GM23338 (cell line): ENCODE measurements at regions not wholly inside any gene's neighbourhood (a gene's known extent, or its start where the extent isn't known, plus 50 kb on each side); places are given as distances from the start of the nearest gene placed in this dataset.

Experiments
- ATAC-seq: fragments of 200-7000 bp; cut with Tn5 transposase; 3 replicates; pipeline ENCODE4 v1.9.1; 2020
- DNase-seq: peaks from one replicate; pipeline ENCODE4 v3.0.0-alpha.2; 2015; ENCODE audit warnings: low spot score
- H2AFZ ChIP-seq: fragments of 200-600 bp; sonication (generic); 2 replicates; pipeline ENCODE4 v1.8.0; 2016; ENCODE audit warnings: antibody characterized with exemption, mild to moderate bottlenecking, moderate library complexity
- H3F3A ChIP-seq: fragments of 200-600 bp; sonication (generic); replicated peaks from 2 replicates; pipeline ENCODE4 v1.8.0; 2017; ENCODE audit warnings: antibody characterized with exemption, mixed run types, low read depth
- H3K27ac ChIP-seq: fragments of 200-600 bp; sonication (generic); 2 replicates; pipeline ENCODE4 v1.6.1; 2016; ENCODE audit warnings: low read depth
- H3K27me3 ChIP-seq: fragments of 200-600 bp; sonication (generic); 2 replicates; pipeline ENCODE4 v1.8.0; 2016; ENCODE audit warnings: mild to moderate bottlenecking, mixed run types, moderate library complexity; ENCODE audit not compliant: insufficient read depth
- H3K36me3 ChIP-seq: fragments of 200-600 bp; sonication (generic); 2 replicates; pipeline ENCODE4 v1.8.0; 2016; ENCODE audit warnings: mild to moderate bottlenecking; ENCODE audit not compliant: insufficient read depth
- H3K4me1 ChIP-seq: fragments of 200-600 bp; sonication (generic); 2 replicates; pipeline ENCODE4 v1.8.0; 2016; ENCODE audit warnings: mild to moderate bottlenecking, moderate library complexity; ENCODE audit not compliant: insufficient read depth
- H3K4me2 ChIP-seq: fragments of 200-600 bp; sonication (generic); 2 replicates; pipeline ENCODE4 v1.7.1; 2017; ENCODE audit warnings: mixed run types
- H3K4me3 ChIP-seq: fragments of 200-600 bp; sonication (generic); 2 replicates; pipeline ENCODE4 v1.6.1; 2016; ENCODE audit warnings: mixed run types
- H3K79me2 ChIP-seq: fragments of 200-600 bp; sonication (generic); replicated peaks from 2 replicates; pipeline ENCODE4 v1.8.0; 2017; ENCODE audit warnings: mild to moderate bottlenecking; ENCODE audit not compliant: insufficient read depth
- H3K9me2 ChIP-seq: fragments of 200-600 bp; sonication (generic); 2 replicates; pipeline ENCODE4 v1.8.0; 2017; ENCODE audit not compliant: insufficient read depth
- H4K20me1 ChIP-seq: fragments of 200-600 bp; sonication (generic); replicated peaks from 2 replicates; pipeline ENCODE4 v1.8.0; 2017; ENCODE audit warnings: mild to moderate bottlenecking; ENCODE audit not compliant: insufficient read depth
- H3K27ac Mint-ChIP-seq: 2 replicates; pipeline ENCODE4 v1.8.0; 2020; ENCODE audit warnings: inconsistent platforms, mild to moderate bottlenecking, moderate library complexity, mixed read lengths
- H3K27me3 Mint-ChIP-seq: 3 replicates; pipeline ENCODE4 v1.8.0; 2022; ENCODE audit warnings: low read depth, mild to moderate bottlenecking, moderate library complexity, mixed read lengths, inconsistent platforms; ENCODE audit not compliant: insufficient read depth, poor library complexity
- H3K36me3 Mint-ChIP-seq: 3 replicates; pipeline ENCODE4 v1.8.0; 2021; ENCODE audit warnings: low read depth, mild to moderate bottlenecking, inconsistent platforms, moderate library complexity, mixed read lengths
- H3K4me1 Mint-ChIP-seq: 3 replicates; pipeline ENCODE4 v1.8.0; 2020; ENCODE audit warnings: mild to moderate bottlenecking, inconsistent platforms, mixed read lengths
- H3K4me3 Mint-ChIP-seq: 3 replicates; pipeline ENCODE4 v1.8.0; 2021; ENCODE audit warnings: moderate library complexity, mild to moderate bottlenecking, inconsistent platforms, mixed read lengths
- H3K9me3 Mint-ChIP-seq: 3 replicates; pipeline ENCODE4 v1.8.0; 2020; ENCODE audit warnings: moderate library complexity, mild to moderate bottlenecking, inconsistent platforms, mixed read lengths
- CREB1 ChIP-seq: fragments of 250-450 bp; sonication (Bioruptor Pico); IDR thresholded peaks from 2 replicates; pipeline ENCODE4 v1.5.0; 2020; ENCODE audit warnings: low read depth, mild to moderate bottlenecking, moderate library complexity
- EZH2 ChIP-seq: fragments of 200-600 bp; sonication (generic); IDR thresholded peaks from one replicate; pipeline ENCODE4 v1.8.0; 2017; ENCODE audit warnings: antibody characterized with exemption, mild to moderate bottlenecking, low read depth; ENCODE audit not compliant: unreplicated experiment
- EZH2phosphoT487 ChIP-seq: fragments of 200-600 bp; sonication (generic); IDR thresholded peaks from one replicate; pipeline ENCODE4 v1.8.1; 2018; ENCODE audit warnings: antibody characterized with exemption; ENCODE audit not compliant: unreplicated experiment
- JUNB ChIP-seq: IDR thresholded peaks from one replicate; pipeline ENCODE4 v1.6.1; 2016; ENCODE audit warnings: antibody characterized with exemption; ENCODE audit not compliant: unreplicated experiment
- NANOG ChIP-seq: IDR thresholded peaks from 2 replicates; pipeline ENCODE4 v1.6.1; 2016; ENCODE audit warnings: antibody characterized with exemption, borderline replicate concordance
- POLR2AphosphoS5 ChIP-seq: IDR thresholded peaks from 2 replicates; pipeline ENCODE4 v1.6.1; 2016; ENCODE audit warnings: antibody characterized with exemption, low read depth
- STAT1 ChIP-seq: IDR thresholded peaks from one replicate; pipeline ENCODE4 v1.6.1; 2016; ENCODE audit warnings: antibody characterized with exemption; ENCODE audit not compliant: unreplicated experiment
- ZNF114 ChIP-seq: fragments of 250-450 bp; sonication (Bioruptor Pico); IDR thresholded peaks from 2 replicates; pipeline ENCODE4 v1.5.0; 2020; ENCODE audit warnings: mild to moderate bottlenecking, moderate library complexity
- ZNF331 ChIP-seq: fragments of 250-450 bp; sonication (Bioruptor Pico); IDR thresholded peaks from 2 replicates; pipeline ENCODE4 v1.5.0; 2020; ENCODE audit warnings: low read depth, mild to moderate bottlenecking, moderate library complexity
- TF ChIP-seq, protein P1 (sequence below): fragments of 250-450 bp; sonication (Bioruptor Pico); IDR thresholded peaks from 2 replicates; pipeline ENCODE4 v1.5.0; 2020; ENCODE audit warnings: mild to moderate bottlenecking, moderate library complexity
- TF ChIP-seq, protein P2 (sequence below): IDR thresholded peaks from one replicate; pipeline ENCODE4 v1.6.1; 2018; ENCODE audit warnings: antibody characterized with exemption; ENCODE audit not compliant: unreplicated experiment
- TF ChIP-seq, protein P3 (sequence below): IDR thresholded peaks from 2 replicates; pipeline ENCODE4 v1.6.1; 2016; ENCODE audit warnings: antibody characterized with exemption

DNA sequence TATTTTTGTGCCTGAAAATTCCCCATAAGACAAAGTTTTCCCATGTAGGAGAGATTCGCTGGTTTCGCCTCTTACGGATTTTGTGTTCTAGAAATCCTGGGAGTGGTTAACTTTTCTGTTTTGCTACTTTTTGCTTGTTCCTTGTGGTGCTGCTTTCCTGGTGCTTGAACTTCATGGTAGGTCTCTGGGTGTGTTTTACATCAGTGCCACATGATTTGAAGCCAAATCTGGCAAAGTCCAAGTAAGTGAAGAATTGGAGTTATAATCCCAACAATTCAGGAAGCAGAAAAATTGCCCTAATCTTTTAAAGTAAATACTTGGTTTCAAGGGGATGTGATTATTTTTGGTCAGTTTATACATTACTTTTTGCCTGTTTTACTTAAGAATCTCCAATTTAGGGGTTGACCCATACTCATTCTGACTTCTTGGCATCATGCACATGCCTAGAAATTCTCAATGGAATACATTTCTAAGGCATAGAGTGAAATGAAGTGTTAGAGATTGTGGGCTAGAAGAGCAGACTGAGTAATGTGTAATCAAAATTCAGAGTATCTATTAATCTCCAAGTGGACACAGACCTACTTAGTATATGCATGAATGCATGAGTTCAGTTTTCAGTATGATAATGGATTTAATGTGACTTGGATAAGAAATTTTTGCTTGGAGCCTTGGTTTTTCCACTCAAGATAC lies 189.7 kb downstream of the CSNK1G3 start (continued):
- TF ChIP-seq EZH2, result no peak

DNA sequence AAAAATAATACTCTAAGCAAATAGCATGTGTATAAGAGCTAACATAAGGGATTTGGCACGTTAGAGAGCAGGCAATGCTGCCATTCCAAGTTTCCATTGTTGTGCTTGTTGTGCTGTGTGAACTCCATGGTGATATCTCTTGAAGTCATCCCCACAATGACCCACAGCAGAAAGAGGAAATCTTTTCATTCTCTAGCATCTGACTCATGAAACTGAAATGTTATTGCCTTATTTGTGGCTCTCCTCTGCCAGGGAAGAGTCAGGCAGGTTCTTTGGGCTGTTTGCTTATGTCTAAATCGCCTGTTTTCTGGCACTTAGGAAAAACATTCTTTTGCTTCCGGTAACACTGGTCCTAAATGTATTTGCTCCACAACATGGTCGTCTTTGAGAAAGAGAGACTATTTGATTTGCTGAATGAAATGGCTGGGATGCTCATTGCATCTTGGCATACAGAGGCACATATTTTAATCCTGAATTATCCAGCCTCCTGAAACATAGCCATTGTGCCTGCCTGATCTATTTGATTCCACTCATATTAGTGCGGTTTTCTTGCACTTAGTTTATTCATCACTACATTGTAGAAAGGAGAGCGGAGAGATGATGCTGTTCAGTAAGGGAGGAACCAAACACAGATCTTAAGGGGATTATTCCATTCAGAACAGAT lies 188.8 kb downstream of the CSNK1G3 start:
- Mint-ChIP-seq H3K27me3 (no peaks in the 10 kb centered on the region), H3K9me3 (peaks cover 12% of the 10 kb centered on the region; the same call in 2 of the 3 replicates), H3K4me3 (no peak overlapping the region), H3K36me3 (0 out of 3 replicates have a peak, but pooled peaks cover 3% of the 10 kb centered on the region), H3K27ac (no peak overlapping the region), H3K4me1 (no peaks in the 10 kb centered on the region)
- H3K27ac ChIP-seq, result no peak overlapping the region
- H3F3A ChIP-seq, result no peaks in the 10 kb centered on the region
- DNase-seq, result peak; percentile 4
- H3K4me2 ChIP-seq, result no peak overlapping the region
- H3K36me3 ChIP-seq, result no peaks in the 10 kb centered on the region
- no peaks in the 10 kb centered on the region for H3K4me1 ChIP-seq
- H3K9me2 ChIP-seq, result peaks cover 4% of the 10 kb centered on the region
- no peak overlapping the region for H3K4me3 ChIP-seq
- no peaks in the 10 kb centered on the region for H4K20me1 ChIP-seq
- no peak for ATAC-seq
- no peaks in the 10 kb centered on the region for H3K79me2 ChIP-seq
- H3K27me3 ChIP-seq, result no peaks in the 10 kb centered on the region
- H2AFZ ChIP-seq, result peak overlapping the region; percentile 69; the same call in 1 of the 2 replicates
- no peak for TF ChIP-seq STAT1
- TF ChIP-seq, protein P1, sequence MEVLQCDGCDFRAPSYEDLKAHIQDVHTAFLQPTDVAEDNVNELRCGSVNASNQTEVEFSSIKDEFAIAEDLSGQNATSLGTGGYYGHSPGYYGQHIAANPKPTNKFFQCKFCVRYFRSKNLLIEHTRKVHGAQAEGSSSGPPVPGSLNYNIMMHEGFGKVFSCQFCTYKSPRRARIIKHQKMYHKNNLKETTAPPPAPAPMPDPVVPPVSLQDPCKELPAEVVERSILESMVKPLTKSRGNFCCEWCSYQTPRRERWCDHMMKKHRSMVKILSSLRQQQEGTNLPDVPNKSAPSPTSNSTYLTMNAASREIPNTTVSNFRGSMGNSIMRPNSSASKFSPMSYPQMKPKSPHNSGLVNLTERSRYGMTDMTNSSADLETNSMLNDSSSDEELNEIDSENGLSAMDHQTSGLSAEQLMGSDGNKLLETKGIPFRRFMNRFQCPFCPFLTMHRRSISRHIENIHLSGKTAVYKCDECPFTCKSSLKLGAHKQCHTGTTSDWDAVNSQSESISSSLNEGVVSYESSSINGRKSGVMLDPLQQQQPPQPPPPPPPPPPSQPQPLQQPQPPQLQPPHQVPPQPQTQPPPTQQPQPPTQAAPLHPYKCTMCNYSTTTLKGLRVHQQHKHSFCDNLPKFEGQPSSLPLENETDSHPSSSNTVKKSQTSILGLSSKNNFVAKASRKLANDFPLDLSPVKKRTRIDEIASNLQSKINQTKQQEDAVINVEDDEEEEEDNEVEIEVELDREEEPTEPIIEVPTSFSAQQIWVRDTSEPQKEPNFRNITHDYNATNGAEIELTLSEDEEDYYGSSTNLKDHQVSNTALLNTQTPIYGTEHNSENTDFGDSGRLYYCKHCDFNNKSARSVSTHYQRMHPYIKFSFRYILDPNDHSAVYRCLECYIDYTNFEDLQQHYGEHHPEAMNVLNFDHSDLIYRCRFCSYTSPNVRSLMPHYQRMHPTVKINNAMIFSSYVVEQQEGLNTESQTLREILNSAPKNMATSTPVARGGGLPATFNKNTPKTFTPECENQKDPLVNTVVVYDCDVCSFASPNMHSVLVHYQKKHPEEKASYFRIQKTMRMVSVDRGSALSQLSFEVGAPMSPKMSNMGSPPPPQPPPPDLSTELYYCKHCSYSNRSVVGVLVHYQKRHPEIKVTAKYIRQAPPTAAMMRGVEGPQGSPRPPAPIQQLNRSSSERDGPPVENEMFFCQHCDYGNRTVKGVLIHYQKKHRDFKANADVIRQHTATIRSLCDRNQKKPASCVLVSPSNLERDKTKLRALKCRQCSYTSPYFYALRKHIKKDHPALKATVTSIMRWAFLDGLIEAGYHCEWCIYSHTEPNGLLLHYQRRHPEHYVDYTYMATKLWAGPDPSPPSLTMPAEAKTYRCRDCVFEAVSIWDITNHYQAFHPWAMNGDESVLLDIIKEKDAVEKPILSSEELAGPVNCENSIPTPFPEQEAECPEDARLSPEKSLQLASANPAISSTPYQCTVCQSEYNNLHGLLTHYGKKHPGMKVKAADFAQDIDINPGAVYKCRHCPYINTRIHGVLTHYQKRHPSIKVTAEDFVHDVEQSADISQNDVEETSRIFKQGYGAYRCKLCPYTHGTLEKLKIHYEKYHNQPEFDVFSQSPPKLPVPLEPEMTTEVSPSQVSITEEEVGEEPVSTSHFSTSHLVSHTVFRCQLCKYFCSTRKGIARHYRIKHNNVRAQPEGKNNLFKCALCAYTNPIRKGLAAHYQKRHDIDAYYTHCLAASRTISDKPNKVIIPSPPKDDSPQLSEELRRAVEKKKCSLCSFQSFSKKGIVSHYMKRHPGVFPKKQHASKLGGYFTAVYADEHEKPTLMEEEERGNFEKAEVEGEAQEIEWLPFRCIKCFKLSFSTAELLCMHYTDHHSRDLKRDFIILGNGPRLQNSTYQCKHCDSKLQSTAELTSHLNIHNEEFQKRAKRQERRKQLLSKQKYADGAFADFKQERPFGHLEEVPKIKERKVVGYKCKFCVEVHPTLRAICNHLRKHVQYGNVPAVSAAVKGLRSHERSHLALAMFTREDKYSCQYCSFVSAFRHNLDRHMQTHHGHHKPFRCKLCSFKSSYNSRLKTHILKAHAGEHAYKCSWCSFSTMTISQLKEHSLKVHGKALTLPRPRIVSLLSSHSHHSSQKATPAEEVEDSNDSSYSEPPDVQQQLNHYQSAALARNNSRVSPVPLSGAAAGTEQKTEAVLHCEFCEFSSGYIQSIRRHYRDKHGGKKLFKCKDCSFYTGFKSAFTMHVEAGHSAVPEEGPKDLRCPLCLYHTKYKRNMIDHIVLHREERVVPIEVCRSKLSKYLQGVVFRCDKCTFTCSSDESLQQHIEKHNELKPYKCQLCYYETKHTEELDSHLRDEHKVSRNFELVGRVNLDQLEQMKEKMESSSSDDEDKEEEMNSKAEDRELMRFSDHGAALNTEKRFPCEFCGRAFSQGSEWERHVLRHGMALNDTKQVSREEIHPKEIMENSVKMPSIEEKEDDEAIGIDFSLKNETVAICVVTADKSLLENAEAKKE (CRISPR knock-in tag), result no peak
- TF ChIP-seq POLR2AphosphoS5, result no peak
- TF ChIP-seq EZH2, result no peak
- no peak for TF ChIP-seq CREB1 (CRISPR knock-in tag)
- no peak for TF ChIP-seq NANOG
- TF ChIP-seq EZH2phosphoT487, result no peak
- TF ChIP-seq, protein P2, sequence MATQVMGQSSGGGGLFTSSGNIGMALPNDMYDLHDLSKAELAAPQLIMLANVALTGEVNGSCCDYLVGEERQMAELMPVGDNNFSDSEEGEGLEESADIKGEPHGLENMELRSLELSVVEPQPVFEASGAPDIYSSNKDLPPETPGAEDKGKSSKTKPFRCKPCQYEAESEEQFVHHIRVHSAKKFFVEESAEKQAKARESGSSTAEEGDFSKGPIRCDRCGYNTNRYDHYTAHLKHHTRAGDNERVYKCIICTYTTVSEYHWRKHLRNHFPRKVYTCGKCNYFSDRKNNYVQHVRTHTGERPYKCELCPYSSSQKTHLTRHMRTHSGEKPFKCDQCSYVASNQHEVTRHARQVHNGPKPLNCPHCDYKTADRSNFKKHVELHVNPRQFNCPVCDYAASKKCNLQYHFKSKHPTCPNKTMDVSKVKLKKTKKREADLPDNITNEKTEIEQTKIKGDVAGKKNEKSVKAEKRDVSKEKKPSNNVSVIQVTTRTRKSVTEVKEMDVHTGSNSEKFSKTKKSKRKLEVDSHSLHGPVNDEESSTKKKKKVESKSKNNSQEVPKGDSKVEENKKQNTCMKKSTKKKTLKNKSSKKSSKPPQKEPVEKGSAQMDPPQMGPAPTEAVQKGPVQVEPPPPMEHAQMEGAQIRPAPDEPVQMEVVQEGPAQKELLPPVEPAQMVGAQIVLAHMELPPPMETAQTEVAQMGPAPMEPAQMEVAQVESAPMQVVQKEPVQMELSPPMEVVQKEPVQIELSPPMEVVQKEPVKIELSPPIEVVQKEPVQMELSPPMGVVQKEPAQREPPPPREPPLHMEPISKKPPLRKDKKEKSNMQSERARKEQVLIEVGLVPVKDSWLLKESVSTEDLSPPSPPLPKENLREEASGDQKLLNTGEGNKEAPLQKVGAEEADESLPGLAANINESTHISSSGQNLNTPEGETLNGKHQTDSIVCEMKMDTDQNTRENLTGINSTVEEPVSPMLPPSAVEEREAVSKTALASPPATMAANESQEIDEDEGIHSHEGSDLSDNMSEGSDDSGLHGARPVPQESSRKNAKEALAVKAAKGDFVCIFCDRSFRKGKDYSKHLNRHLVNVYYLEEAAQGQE, result no peak
- no peak for TF ChIP-seq JUNB
- no peak for TF ChIP-seq ZNF331 (CRISPR knock-in tag)
- TF ChIP-seq ZNF114 (CRISPR knock-in tag), result no peak
- TF ChIP-seq, protein P3, sequence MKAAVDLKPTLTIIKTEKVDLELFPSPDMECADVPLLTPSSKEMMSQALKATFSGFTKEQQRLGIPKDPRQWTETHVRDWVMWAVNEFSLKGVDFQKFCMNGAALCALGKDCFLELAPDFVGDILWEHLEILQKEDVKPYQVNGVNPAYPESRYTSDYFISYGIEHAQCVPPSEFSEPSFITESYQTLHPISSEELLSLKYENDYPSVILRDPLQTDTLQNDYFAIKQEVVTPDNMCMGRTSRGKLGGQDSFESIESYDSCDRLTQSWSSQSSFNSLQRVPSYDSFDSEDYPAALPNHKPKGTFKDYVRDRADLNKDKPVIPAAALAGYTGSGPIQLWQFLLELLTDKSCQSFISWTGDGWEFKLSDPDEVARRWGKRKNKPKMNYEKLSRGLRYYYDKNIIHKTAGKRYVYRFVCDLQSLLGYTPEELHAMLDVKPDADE, result no peak
